Left forelimb (tissue), 1 donor: ENCODE measurements at regions not wholly inside any gene's neighbourhood (a gene's known extent, or its start where the extent isn't known, plus 50 kb on each side); places are given as distances from the start of the nearest gene placed in this dataset.
"Not testable (repeated sequence)": the region's sequence is repeated elsewhere in the genome, so short reads cannot be mapped to it uniquely, and the experiment has no call there.

Source experiments
- DNase-seq: peaks from one replicate; pipeline ENCODE4 v3.0.0-alpha.2; 2018; ENCODE audit warnings: low spot score

GRCh38 chr2:215831296-215831913, 181.9 kb downstream of the MREG start:
- DNase-seq, result no peak

GRCh38 chr2:215830304-215830703, 183.0 kb downstream of the MREG start:
- no peak for DNase-seq

GRCh38 chr2:215829261-215829660, 184.1 kb downstream of the MREG start:
- no peak for DNase-seq

- no peak for DNase-seq
Measured at GRCh38 chr2:215828528-215829184, 184.7 kb downstream of the MREG start.

- no peak for DNase-seq
Measured at GRCh38 chr2:215826838-215827441, 186.4 kb downstream of the MREG start.

GRCh38 chr2:215826376-215826775, 187.0 kb downstream of the MREG start:
- no peak for DNase-seq

- no peak for DNase-seq
Measured at GRCh38 chr2:215825707-215826106, 187.6 kb downstream of the MREG start.

GRCh38 chr2:215821298-215821697, 192.1 kb downstream of the MREG start:
- DNase-seq, result not testable (repeated sequence)

GRCh38 chr2:215819713-215820112, 193.6 kb downstream of the MREG start:
- not testable (repeated sequence) for DNase-seq

- no peak for DNase-seq
Measured at GRCh38 chr2:215817046-215817445, 196.3 kb downstream of the MREG start.

- no peak for DNase-seq
Measured at GRCh38 chr2:215816424-215816823, 196.9 kb downstream of the MREG start.

- DNase-seq, result no peak
Measured at GRCh38 chr2:215815960-215816359, 197.4 kb downstream of the MREG start.

GRCh38 chr2:215812966-215813365, 200.4 kb downstream of the MREG start:
- DNase-seq, result no peak

GRCh38 chr2:215811409-215812345, 201.7 kb downstream of the MREG start:
- no peak for DNase-seq

GRCh38 chr2:215811003-215811402, 202.3 kb downstream of the MREG start:
- DNase-seq, result no peak

GRCh38 chr2:215808996-215809395, 204.4 kb downstream of the MREG start:
- DNase-seq, result no peak

- DNase-seq, result no peak
Measured at GRCh38 chr2:215808194-215808593, 205.2 kb downstream of the MREG start.

- no peak for DNase-seq
Measured at GRCh38 chr2:215805493-215805892, 207.9 kb downstream of the MREG start.

- no peak for DNase-seq
Measured at GRCh38 chr2:215803150-215803549, 210.2 kb downstream of the MREG start.

GRCh38 chr2:215799194-215799593, 214.2 kb downstream of the MREG start:
- DNase-seq, result no peak

GRCh38 chr2:215797676-215798075, 215.7 kb downstream of the MREG start:
- DNase-seq, result no peak

GRCh38 chr2:215796140-215796855, 217.1 kb downstream of the MREG start:
- no peak for DNase-seq
